ENCODE measurements at regions not wholly inside any gene's neighbourhood (a gene's known extent, or its start where the extent isn't known, plus 50 kb on each side); places are given as distances from the start of the nearest gene placed in this dataset.

DNA sequence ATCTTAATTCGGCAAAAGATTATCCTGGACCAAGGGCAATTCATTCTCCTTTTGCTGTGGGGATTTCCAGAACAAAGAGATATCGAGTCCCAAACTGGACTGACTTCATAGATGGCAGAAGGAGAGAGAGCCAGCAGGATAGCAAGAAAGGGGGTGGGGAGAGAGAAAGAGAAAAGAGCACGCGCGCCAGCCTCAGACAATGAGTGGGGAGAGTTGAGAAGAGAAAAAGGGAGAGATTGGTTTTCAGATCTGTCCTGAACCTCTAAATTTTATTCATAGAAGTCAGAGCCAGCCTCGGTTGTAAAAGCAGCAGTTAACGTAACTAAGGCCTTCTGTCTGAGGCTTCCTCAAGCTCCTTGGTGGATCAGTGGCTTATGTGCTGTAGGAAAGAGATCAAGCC, 55.3 kb upstream of the ALDH1B1 start:
- TF ChIP-seq, protein P1, sequence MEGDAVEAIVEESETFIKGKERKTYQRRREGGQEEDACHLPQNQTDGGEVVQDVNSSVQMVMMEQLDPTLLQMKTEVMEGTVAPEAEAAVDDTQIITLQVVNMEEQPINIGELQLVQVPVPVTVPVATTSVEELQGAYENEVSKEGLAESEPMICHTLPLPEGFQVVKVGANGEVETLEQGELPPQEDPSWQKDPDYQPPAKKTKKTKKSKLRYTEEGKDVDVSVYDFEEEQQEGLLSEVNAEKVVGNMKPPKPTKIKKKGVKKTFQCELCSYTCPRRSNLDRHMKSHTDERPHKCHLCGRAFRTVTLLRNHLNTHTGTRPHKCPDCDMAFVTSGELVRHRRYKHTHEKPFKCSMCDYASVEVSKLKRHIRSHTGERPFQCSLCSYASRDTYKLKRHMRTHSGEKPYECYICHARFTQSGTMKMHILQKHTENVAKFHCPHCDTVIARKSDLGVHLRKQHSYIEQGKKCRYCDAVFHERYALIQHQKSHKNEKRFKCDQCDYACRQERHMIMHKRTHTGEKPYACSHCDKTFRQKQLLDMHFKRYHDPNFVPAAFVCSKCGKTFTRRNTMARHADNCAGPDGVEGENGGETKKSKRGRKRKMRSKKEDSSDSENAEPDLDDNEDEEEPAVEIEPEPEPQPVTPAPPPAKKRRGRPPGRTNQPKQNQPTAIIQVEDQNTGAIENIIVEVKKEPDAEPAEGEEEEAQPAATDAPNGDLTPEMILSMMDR (IDR thresholded peaks at IDR 0.05) = no peak
- no peak for TF ChIP-seq POLR2A (IDR thresholded peaks at IDR 0.05)
